ENCODE measurements at regions not wholly inside any gene's neighbourhood (a gene's known extent, or its start where the extent isn't known, plus 50 kb on each side); places are given as distances from the start of the nearest gene placed in this dataset.

DNA sequence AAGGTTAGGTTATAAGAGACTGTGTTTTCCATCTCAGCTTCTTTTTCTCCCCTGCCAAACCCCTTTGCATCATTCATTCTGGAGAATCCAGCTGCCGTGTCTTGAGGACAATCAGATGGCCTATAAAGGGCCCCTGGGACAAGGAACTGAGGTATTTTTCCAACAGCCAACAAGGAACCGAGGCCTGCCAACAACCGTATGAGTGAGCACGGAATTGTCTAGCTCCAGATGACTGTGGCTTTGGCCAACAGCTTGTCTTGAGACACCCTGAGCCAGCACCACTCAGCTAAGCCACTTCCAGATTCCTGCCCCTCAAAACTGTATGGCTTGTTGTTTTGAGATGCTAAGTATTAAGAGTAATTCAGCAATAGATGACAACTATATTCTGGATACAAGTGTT lies 433.7 kb upstream of the HSF2 start:
- TF ChIP-seq, protein P1, sequence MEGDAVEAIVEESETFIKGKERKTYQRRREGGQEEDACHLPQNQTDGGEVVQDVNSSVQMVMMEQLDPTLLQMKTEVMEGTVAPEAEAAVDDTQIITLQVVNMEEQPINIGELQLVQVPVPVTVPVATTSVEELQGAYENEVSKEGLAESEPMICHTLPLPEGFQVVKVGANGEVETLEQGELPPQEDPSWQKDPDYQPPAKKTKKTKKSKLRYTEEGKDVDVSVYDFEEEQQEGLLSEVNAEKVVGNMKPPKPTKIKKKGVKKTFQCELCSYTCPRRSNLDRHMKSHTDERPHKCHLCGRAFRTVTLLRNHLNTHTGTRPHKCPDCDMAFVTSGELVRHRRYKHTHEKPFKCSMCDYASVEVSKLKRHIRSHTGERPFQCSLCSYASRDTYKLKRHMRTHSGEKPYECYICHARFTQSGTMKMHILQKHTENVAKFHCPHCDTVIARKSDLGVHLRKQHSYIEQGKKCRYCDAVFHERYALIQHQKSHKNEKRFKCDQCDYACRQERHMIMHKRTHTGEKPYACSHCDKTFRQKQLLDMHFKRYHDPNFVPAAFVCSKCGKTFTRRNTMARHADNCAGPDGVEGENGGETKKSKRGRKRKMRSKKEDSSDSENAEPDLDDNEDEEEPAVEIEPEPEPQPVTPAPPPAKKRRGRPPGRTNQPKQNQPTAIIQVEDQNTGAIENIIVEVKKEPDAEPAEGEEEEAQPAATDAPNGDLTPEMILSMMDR (conservative IDR thresholded peaks at IDR 0.05 in 1 of 2, IDR thresholded peaks at IDR 0.05 in 1 of 2; ENCODE audit: extremely low read depth in 1 of 2, insufficient read depth in 1 of 2, low read depth in 1 of 2, low read length in 2 of 2): no peak
- no peak for TF ChIP-seq EZH2 (IDR thresholded peaks at IDR 0.05; ENCODE audit: borderline replicate concordance, low read length)
